ENCODE measurements at regions not wholly inside any gene's neighbourhood (a gene's known extent, or its start where the extent isn't known, plus 50 kb on each side); places are given as distances from the start of the nearest gene placed in this dataset.
"Not testable (repeated sequence)": the region's sequence is repeated elsewhere in the genome, so short reads cannot be mapped to it uniquely, and the experiment has no call there.

GRCh38 chr1:76687307-76688175, 179.7 kb upstream of the ST6GALNAC5 start:
- ATAC-seq (no peak), DNase-seq (no peak)
- H3K9me3 ChIP-seq: no peaks in the 10 kb centered on the region
- TF ChIP-seq CTCF (IDR thresholded peaks at IDR 0.05 in 4 of 5, conservative IDR thresholded peaks at IDR 0.05 in 1 of 5) (no peak), POLR2A (IDR thresholded peaks at IDR 0.05) (no peak)
- no peaks in the 10 kb centered on the region for H3K27me3 ChIP-seq
- H3K27ac ChIP-seq: no peak overlapping the region
- H3K4me1 ChIP-seq: no peaks in the 10 kb centered on the region
- no peaks in the 10 kb centered on the region for H3K36me3 ChIP-seq
- intact Hi-C loops (cut with DNase I; ENCODE audit: low total_unique reads) (no loop called here), in situ Hi-C loops (cut with MboI; ENCODE audit: low sequenced_read_pairs in 4 of 4) (no loop called here)
- no peak overlapping the region for H3K4me3 ChIP-seq

GRCh38 chr1:76690766-76691165, 176.5 kb upstream of the ST6GALNAC5 start:
- Histone ChIP-seq H3K27ac (no peak overlapping the region), H3K27me3 (no peaks in the 10 kb centered on the region), H3K4me1 (no peaks in the 10 kb centered on the region), H3K36me3 (no peaks in the 10 kb centered on the region), H3K9me3 (no peaks in the 10 kb centered on the region), H3K4me3 (no peak overlapping the region)
- in situ Hi-C loops (cut with MboI; ENCODE audit: low sequenced_read_pairs in 4 of 4) (no loop called here), intact Hi-C loops (cut with DNase I; ENCODE audit: low total_unique reads) (no loop called here)
- DNase-seq: no peak
- ATAC-seq: no peak
- TF ChIP-seq POLR2A (IDR thresholded peaks at IDR 0.05) (no peak), CTCF (IDR thresholded peaks at IDR 0.05 in 4 of 5, conservative IDR thresholded peaks at IDR 0.05 in 1 of 5) (no peak)

GRCh38 chr1:76695535-76695934, 171.7 kb upstream of the ST6GALNAC5 start:
- in situ Hi-C loops (cut with MboI; ENCODE audit: low sequenced_read_pairs in 4 of 4) (no loop called here), intact Hi-C loops (cut with DNase I; ENCODE audit: low total_unique reads) (no loop called here)
- Histone ChIP-seq H3K27me3 (no peaks in the 10 kb centered on the region), H3K4me1 (no peaks in the 10 kb centered on the region), H3K36me3 (no peaks in the 10 kb centered on the region), H3K9me3 (no peaks in the 10 kb centered on the region), H3K27ac (no peak overlapping the region), H3K4me3 (no peak overlapping the region)
- no peak for ATAC-seq
- TF ChIP-seq POLR2A (IDR thresholded peaks at IDR 0.05) (no peak), CTCF (IDR thresholded peaks at IDR 0.05 in 4 of 5, conservative IDR thresholded peaks at IDR 0.05 in 1 of 5) (no peak)
- DNase-seq: no peak

GRCh38 chr1:76697361-76697760, 169.9 kb upstream of the ST6GALNAC5 start:
- Histone ChIP-seq H3K4me1 (no peaks in the 10 kb centered on the region), H3K27ac (no peak overlapping the region), H3K9me3 (no peaks in the 10 kb centered on the region), H3K27me3 (no peaks in the 10 kb centered on the region), H3K36me3 (no peaks in the 10 kb centered on the region), H3K4me3 (no peak overlapping the region)
- intact Hi-C loops (cut with DNase I; ENCODE audit: low total_unique reads): no loop called here
- no peak for DNase-seq
- TF ChIP-seq CTCF (IDR thresholded peaks at IDR 0.05 in 4 of 5, conservative IDR thresholded peaks at IDR 0.05 in 1 of 5) (no peak), POLR2A (IDR thresholded peaks at IDR 0.05) (no peak)
- ATAC-seq: no peak
- in situ Hi-C loops (cut with MboI; ENCODE audit: low sequenced_read_pairs in 4 of 4): no loop called here

- H3K9me3 ChIP-seq; H3K27ac ChIP-seq; DNase-seq; ATAC-seq; H3K27me3 ChIP-seq; intact Hi-C loops (cut with DNase I; ENCODE audit: low total_unique reads); H3K4me1 ChIP-seq; H3K4me3 ChIP-seq; H3K36me3 ChIP-seq; in situ Hi-C loops (cut with MboI; ENCODE audit: low sequenced_read_pairs in 4 of 4): not testable (repeated sequence)
These were observed 167.6 kb upstream of the ST6GALNAC5 start for GRCh38 chr1:76699646-76700045.

GRCh38 chr1:76700200-76700599, 167.1 kb upstream of the ST6GALNAC5 start:
- in situ Hi-C loops (cut with MboI; ENCODE audit: low sequenced_read_pairs in 4 of 4); intact Hi-C loops (cut with DNase I; ENCODE audit: low total_unique reads); ATAC-seq: not testable (repeated sequence)

More at GRCh38 chr1:76700200-76700599, 167.1 kb upstream of the ST6GALNAC5 start:
- H3K27me3 ChIP-seq, H3K9me3 ChIP-seq, H3K4me1 ChIP-seq, H3K27ac ChIP-seq, H3K4me3 ChIP-seq, DNase-seq, H3K36me3 ChIP-seq: not testable (repeated sequence)
